H1 (cell line): ENCODE measurements at regions not wholly inside any gene's neighbourhood (a gene's known extent, or its start where the extent isn't known, plus 50 kb on each side); places are given as distances from the start of the nearest gene placed in this dataset.

ENCODE experiments used
- ATF2 ChIP-seq: IDR thresholded peaks from 2 replicates; pipeline ENCODE4 v1.6.1; 2012; ENCODE audit warnings: low read length, inconsistent platforms
- KDM4A ChIP-seq: IDR thresholded peaks from one replicate; pipeline ENCODE4 v1.7.1; 2012; ENCODE audit warnings: low read depth, mild to moderate bottlenecking, moderate library complexity, low read length, inconsistent platforms; ENCODE audit not compliant: severe bottlenecking
- MAFK ChIP-seq: IDR thresholded peaks from 2 replicates; pipeline ENCODE4 v1.6.1; 2012; ENCODE audit warnings: low read depth, mild to moderate bottlenecking, improper control_type of control experiment, low read length
- SP1 ChIP-seq: IDR thresholded peaks from 2 replicates; pipeline ENCODE4 v1.6.1; 2011; ENCODE audit warnings: low read depth, low read length
- TF ChIP-seq, protein P1 (sequence below): fragments of 300-600 bp; sonication (generic); IDR thresholded peaks from 2 replicates; pipeline ENCODE4 v1.7.1; 2012; ENCODE audit warnings: low read length, moderate library complexity, mild to moderate bottlenecking, inconsistent platforms; ENCODE audit not compliant: insufficient replicate concordance

- TF ChIP-seq SP1 (no peak), MAFK (no peak), KDM4A (no peak), ATF2 (no peak)
- TF ChIP-seq, protein P1, sequence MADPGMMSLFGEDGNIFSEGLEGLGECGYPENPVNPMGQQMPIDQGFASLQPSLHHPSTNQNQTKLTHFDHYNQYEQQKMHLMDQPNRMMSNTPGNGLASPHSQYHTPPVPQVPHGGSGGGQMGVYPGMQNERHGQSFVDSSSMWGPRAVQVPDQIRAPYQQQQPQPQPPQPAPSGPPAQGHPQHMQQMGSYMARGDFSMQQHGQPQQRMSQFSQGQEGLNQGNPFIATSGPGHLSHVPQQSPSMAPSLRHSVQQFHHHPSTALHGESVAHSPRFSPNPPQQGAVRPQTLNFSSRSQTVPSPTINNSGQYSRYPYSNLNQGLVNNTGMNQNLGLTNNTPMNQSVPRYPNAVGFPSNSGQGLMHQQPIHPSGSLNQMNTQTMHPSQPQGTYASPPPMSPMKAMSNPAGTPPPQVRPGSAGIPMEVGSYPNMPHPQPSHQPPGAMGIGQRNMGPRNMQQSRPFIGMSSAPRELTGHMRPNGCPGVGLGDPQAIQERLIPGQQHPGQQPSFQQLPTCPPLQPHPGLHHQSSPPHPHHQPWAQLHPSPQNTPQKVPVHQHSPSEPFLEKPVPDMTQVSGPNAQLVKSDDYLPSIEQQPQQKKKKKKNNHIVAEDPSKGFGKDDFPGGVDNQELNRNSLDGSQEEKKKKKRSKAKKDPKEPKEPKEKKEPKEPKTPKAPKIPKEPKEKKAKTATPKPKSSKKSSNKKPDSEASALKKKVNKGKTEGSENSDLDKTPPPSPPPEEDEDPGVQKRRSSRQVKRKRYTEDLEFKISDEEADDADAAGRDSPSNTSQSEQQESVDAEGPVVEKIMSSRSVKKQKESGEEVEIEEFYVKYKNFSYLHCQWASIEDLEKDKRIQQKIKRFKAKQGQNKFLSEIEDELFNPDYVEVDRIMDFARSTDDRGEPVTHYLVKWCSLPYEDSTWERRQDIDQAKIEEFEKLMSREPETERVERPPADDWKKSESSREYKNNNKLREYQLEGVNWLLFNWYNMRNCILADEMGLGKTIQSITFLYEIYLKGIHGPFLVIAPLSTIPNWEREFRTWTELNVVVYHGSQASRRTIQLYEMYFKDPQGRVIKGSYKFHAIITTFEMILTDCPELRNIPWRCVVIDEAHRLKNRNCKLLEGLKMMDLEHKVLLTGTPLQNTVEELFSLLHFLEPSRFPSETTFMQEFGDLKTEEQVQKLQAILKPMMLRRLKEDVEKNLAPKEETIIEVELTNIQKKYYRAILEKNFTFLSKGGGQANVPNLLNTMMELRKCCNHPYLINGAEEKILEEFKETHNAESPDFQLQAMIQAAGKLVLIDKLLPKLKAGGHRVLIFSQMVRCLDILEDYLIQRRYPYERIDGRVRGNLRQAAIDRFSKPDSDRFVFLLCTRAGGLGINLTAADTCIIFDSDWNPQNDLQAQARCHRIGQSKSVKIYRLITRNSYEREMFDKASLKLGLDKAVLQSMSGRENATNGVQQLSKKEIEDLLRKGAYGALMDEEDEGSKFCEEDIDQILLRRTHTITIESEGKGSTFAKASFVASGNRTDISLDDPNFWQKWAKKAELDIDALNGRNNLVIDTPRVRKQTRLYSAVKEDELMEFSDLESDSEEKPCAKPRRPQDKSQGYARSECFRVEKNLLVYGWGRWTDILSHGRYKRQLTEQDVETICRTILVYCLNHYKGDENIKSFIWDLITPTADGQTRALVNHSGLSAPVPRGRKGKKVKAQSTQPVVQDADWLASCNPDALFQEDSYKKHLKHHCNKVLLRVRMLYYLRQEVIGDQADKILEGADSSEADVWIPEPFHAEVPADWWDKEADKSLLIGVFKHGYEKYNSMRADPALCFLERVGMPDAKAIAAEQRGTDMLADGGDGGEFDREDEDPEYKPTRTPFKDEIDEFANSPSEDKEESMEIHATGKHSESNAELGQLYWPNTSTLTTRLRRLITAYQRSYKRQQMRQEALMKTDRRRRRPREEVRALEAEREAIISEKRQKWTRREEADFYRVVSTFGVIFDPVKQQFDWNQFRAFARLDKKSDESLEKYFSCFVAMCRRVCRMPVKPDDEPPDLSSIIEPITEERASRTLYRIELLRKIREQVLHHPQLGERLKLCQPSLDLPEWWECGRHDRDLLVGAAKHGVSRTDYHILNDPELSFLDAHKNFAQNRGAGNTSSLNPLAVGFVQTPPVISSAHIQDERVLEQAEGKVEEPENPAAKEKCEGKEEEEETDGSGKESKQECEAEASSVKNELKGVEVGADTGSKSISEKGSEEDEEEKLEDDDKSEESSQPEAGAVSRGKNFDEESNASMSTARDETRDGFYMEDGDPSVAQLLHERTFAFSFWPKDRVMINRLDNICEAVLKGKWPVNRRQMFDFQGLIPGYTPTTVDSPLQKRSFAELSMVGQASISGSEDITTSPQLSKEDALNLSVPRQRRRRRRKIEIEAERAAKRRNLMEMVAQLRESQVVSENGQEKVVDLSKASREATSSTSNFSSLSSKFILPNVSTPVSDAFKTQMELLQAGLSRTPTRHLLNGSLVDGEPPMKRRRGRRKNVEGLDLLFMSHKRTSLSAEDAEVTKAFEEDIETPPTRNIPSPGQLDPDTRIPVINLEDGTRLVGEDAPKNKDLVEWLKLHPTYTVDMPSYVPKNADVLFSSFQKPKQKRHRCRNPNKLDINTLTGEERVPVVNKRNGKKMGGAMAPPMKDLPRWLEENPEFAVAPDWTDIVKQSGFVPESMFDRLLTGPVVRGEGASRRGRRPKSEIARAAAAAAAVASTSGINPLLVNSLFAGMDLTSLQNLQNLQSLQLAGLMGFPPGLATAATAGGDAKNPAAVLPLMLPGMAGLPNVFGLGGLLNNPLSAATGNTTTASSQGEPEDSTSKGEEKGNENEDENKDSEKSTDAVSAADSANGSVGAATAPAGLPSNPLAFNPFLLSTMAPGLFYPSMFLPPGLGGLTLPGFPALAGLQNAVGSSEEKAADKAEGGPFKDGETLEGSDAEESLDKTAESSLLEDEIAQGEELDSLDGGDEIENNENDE: no peak
Observed at GRCh38 chr3:86654806-86655460, 336.0 kb downstream of the VGLL3 start (continued).
